ENCODE measurements at regions not wholly inside any gene's neighbourhood (a gene's known extent, or its start where the extent isn't known, plus 50 kb on each side); places are given as distances from the start of the nearest gene placed in this dataset.
"Not testable (repeated sequence)": the region's sequence is repeated elsewhere in the genome, so short reads cannot be mapped to it uniquely, and the experiment has no call there.

GRCh38 chr7:131683536-131684125 is 127.2 kb upstream of the PODXL start:
- Histone ChIP-seq H3K4me1 (ENCODE audit: control insufficient read depth in 1 of 2, insufficient read depth in 2 of 2, low read length in 2 of 2) (no peaks in the 10 kb centered on the region), H3K9me3 (ENCODE audit: control insufficient read depth in 1 of 2, low read length in 2 of 2) (no peaks in the 10 kb centered on the region), H3K27me3 (ENCODE audit: low read depth, low read length) (no peaks in the 10 kb centered on the region), H3K27ac (ENCODE audit: low read length) (no peak overlapping the region), H3K36me3 (ENCODE audit: control insufficient read depth in 1 of 2, insufficient read depth in 2 of 2, low read length in 2 of 2) (no peaks in the 10 kb centered on the region), H3K4me3 (ENCODE audit: low read depth in 1 of 2, low read length in 2 of 2) (no peak overlapping the region)

DNA sequence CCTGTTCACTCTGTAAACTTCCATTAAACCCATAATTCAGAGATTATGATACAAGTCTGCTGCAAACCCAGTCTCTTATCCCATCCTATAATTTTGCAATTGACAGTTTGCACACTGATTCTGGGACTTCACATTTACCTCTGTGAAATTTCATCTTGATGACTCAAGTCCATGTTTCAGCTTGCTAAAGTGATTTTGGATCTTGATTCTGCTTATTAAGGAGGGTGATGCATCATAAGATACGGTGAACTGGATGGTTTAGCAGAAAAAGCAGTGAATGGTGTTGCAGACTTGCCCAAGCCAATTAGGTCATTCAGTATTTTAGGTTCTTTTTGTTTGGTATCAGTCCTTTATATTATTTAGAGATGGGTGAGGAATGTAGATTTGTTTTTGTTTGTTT is 125.5 kb upstream of the PODXL start:
- H3K27me3 ChIP-seq (ENCODE audit: low read depth, low read length): no peaks in the 10 kb centered on the region
- H3K27ac ChIP-seq (ENCODE audit: low read length): no peak overlapping the region
- no peaks in the 10 kb centered on the region for H3K4me1 ChIP-seq (ENCODE audit: control insufficient read depth in 1 of 2, insufficient read depth in 2 of 2, low read length in 2 of 2)
- H3K9me3 ChIP-seq (ENCODE audit: control insufficient read depth in 1 of 2, low read length in 2 of 2): no peaks in the 10 kb centered on the region
- H3K4me3 ChIP-seq (ENCODE audit: low read depth in 1 of 2, low read length in 2 of 2): no peak overlapping the region
- no peaks in the 10 kb centered on the region for H3K36me3 ChIP-seq (ENCODE audit: control insufficient read depth in 1 of 2, insufficient read depth in 2 of 2, low read length in 2 of 2)

GRCh38 chr7:131679071-131679470 is 122.6 kb upstream of the PODXL start:
- not testable (repeated sequence) for H3K4me3 ChIP-seq (ENCODE audit: low read depth in 1 of 2, low read length in 2 of 2); H3K4me1 ChIP-seq (ENCODE audit: control insufficient read depth in 1 of 2, insufficient read depth in 2 of 2, low read length in 2 of 2)

DNA sequence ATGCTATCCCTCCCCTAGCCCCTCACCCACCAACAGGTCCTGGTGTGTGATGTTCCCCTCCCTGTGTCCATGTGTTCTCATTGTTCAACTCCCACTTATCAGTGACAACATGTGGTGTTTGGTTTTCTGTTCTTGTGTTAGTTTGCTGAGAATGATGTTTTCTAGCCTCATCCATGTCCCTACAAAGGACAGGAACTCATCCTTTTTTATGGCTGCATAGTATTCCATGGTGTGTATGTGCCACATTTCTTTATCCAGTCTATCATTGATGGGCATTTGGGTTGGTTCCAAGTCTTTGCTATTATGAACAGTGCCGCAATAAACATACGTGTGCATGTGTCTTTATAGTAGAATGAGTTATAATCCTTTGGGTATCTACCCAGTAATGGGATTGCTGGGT is 120.4 kb upstream of the PODXL start:
- H3K9me3 ChIP-seq (ENCODE audit: control insufficient read depth in 1 of 2, low read length in 2 of 2); H3K36me3 ChIP-seq (ENCODE audit: control insufficient read depth in 1 of 2, insufficient read depth in 2 of 2, low read length in 2 of 2); H3K4me3 ChIP-seq (ENCODE audit: low read depth in 1 of 2, low read length in 2 of 2); H3K27me3 ChIP-seq (ENCODE audit: low read depth, low read length); H3K4me1 ChIP-seq (ENCODE audit: control insufficient read depth in 1 of 2, insufficient read depth in 2 of 2, low read length in 2 of 2); H3K27ac ChIP-seq (ENCODE audit: low read length): not testable (repeated sequence)

More at GRCh38 chr7:131679071-131679470, 122.6 kb upstream of the PODXL start:
- not testable (repeated sequence) for H3K27ac ChIP-seq (ENCODE audit: low read length); H3K36me3 ChIP-seq (ENCODE audit: control insufficient read depth in 1 of 2, insufficient read depth in 2 of 2, low read length in 2 of 2); H3K27me3 ChIP-seq (ENCODE audit: low read depth, low read length); H3K9me3 ChIP-seq (ENCODE audit: control insufficient read depth in 1 of 2, low read length in 2 of 2)

DNA sequence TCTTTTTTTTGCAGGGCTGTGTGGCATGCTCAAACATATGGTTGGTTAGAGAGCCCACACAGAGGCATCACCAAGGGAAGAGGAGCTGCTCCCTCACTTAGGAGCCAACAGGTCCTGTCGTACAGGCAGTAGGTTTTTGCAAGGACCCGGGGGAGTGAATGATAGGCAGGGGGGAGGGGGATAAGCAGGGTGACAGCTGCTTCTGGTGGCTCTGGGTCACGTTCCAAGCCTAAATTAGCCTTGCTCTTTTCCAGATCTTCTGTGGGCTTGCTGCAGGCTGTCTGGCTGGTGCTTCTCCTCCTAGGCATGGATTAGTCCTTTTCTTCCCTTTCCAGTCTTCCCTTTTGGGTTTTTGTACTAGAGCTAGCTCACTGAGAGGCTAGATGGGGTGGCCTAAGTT is 117.7 kb upstream of the PODXL start:
- H3K27me3 ChIP-seq (ENCODE audit: low read depth, low read length): no peaks in the 10 kb centered on the region
- H3K9me3 ChIP-seq (ENCODE audit: control insufficient read depth in 1 of 2, low read length in 2 of 2): no peaks in the 10 kb centered on the region
- no peak overlapping the region for H3K27ac ChIP-seq (ENCODE audit: low read length)
- H3K4me1 ChIP-seq (ENCODE audit: control insufficient read depth in 1 of 2, insufficient read depth in 2 of 2, low read length in 2 of 2): no peaks in the 10 kb centered on the region
- H3K36me3 ChIP-seq (ENCODE audit: control insufficient read depth in 1 of 2, insufficient read depth in 2 of 2, low read length in 2 of 2): no peaks in the 10 kb centered on the region
- no peak overlapping the region for H3K4me3 ChIP-seq (ENCODE audit: low read depth in 1 of 2, low read length in 2 of 2)

GRCh38 chr7:131673576-131673975 is 117.1 kb upstream of the PODXL start:
- Histone ChIP-seq H3K27ac (ENCODE audit: low read length) (no peak overlapping the region), H3K4me3 (ENCODE audit: low read depth in 1 of 2, low read length in 2 of 2) (no peak overlapping the region), H3K9me3 (ENCODE audit: control insufficient read depth in 1 of 2, low read length in 2 of 2) (no peaks in the 10 kb centered on the region), H3K4me1 (ENCODE audit: control insufficient read depth in 1 of 2, insufficient read depth in 2 of 2, low read length in 2 of 2) (no peaks in the 10 kb centered on the region), H3K27me3 (ENCODE audit: low read depth, low read length) (no peaks in the 10 kb centered on the region), H3K36me3 (ENCODE audit: control insufficient read depth in 1 of 2, insufficient read depth in 2 of 2, low read length in 2 of 2) (no peaks in the 10 kb centered on the region)

- H3K27me3 ChIP-seq (ENCODE audit: low read depth, low read length): no peaks in the 10 kb centered on the region
- no peak overlapping the region for H3K4me3 ChIP-seq (ENCODE audit: low read depth in 1 of 2, low read length in 2 of 2)
- no peaks in the 10 kb centered on the region for H3K4me1 ChIP-seq (ENCODE audit: control insufficient read depth in 1 of 2, insufficient read depth in 2 of 2, low read length in 2 of 2)
- H3K9me3 ChIP-seq (ENCODE audit: control insufficient read depth in 1 of 2, low read length in 2 of 2): no peaks in the 10 kb centered on the region
- H3K27ac ChIP-seq (ENCODE audit: low read length): no peak overlapping the region
- no peaks in the 10 kb centered on the region for H3K36me3 ChIP-seq (ENCODE audit: control insufficient read depth in 1 of 2, insufficient read depth in 2 of 2, low read length in 2 of 2)
Observed at GRCh38 chr7:131670406-131670805, 114.0 kb upstream of the PODXL start.

- H3K36me3 ChIP-seq (ENCODE audit: control insufficient read depth in 1 of 2, insufficient read depth in 2 of 2, low read length in 2 of 2): no peaks in the 10 kb centered on the region
- H3K4me3 ChIP-seq (ENCODE audit: low read depth in 1 of 2, low read length in 2 of 2): no peak overlapping the region
- no peak overlapping the region for H3K27ac ChIP-seq (ENCODE audit: low read length)
- no peaks in the 10 kb centered on the region for H3K4me1 ChIP-seq (ENCODE audit: control insufficient read depth in 1 of 2, insufficient read depth in 2 of 2, low read length in 2 of 2)
- H3K9me3 ChIP-seq (ENCODE audit: control insufficient read depth in 1 of 2, low read length in 2 of 2): no peaks in the 10 kb centered on the region
- H3K27me3 ChIP-seq (ENCODE audit: low read depth, low read length): no peaks in the 10 kb centered on the region
Observed at GRCh38 chr7:131667699-131668098, 111.3 kb upstream of the PODXL start.

- Histone ChIP-seq H3K9me3 (ENCODE audit: control insufficient read depth in 1 of 2, low read length in 2 of 2) (no peaks in the 10 kb centered on the region), H3K4me3 (ENCODE audit: low read depth in 1 of 2, low read length in 2 of 2) (no peak overlapping the region), H3K27me3 (ENCODE audit: low read depth, low read length) (no peaks in the 10 kb centered on the region), H3K27ac (ENCODE audit: low read length) (no peak overlapping the region), H3K36me3 (ENCODE audit: control insufficient read depth in 1 of 2, insufficient read depth in 2 of 2, low read length in 2 of 2) (no peaks in the 10 kb centered on the region), H3K4me1 (ENCODE audit: control insufficient read depth in 1 of 2, insufficient read depth in 2 of 2, low read length in 2 of 2) (no peaks in the 10 kb centered on the region)
Observed at GRCh38 chr7:131665021-131665420, 108.6 kb upstream of the PODXL start.

- Histone ChIP-seq H3K9me3 (ENCODE audit: control insufficient read depth in 1 of 2, low read length in 2 of 2) (no peaks in the 10 kb centered on the region), H3K36me3 (ENCODE audit: control insufficient read depth in 1 of 2, insufficient read depth in 2 of 2, low read length in 2 of 2) (no peaks in the 10 kb centered on the region), H3K4me1 (ENCODE audit: control insufficient read depth in 1 of 2, insufficient read depth in 2 of 2, low read length in 2 of 2) (no peaks in the 10 kb centered on the region), H3K4me3 (ENCODE audit: low read depth in 1 of 2, low read length in 2 of 2) (no peak overlapping the region), H3K27me3 (ENCODE audit: low read depth, low read length) (no peaks in the 10 kb centered on the region), H3K27ac (ENCODE audit: low read length) (no peak overlapping the region)
Observed at GRCh38 chr7:131664570-131664969, 108.1 kb upstream of the PODXL start.

- not testable (repeated sequence) for H3K4me3 ChIP-seq (ENCODE audit: low read depth in 1 of 2, low read length in 2 of 2); H3K4me1 ChIP-seq (ENCODE audit: control insufficient read depth in 1 of 2, insufficient read depth in 2 of 2, low read length in 2 of 2); H3K27me3 ChIP-seq (ENCODE audit: low read depth, low read length); H3K36me3 ChIP-seq (ENCODE audit: control insufficient read depth in 1 of 2, insufficient read depth in 2 of 2, low read length in 2 of 2); H3K27ac ChIP-seq (ENCODE audit: low read length); H3K9me3 ChIP-seq (ENCODE audit: control insufficient read depth in 1 of 2, low read length in 2 of 2)
Observed at GRCh38 chr7:131662301-131662873, 106.0 kb upstream of the PODXL start.

- no peaks in the 10 kb centered on the region for H3K27me3 ChIP-seq (ENCODE audit: low read depth, low read length)
- H3K4me1 ChIP-seq (ENCODE audit: control insufficient read depth in 1 of 2, insufficient read depth in 2 of 2, low read length in 2 of 2): no peaks in the 10 kb centered on the region
- H3K9me3 ChIP-seq (ENCODE audit: control insufficient read depth in 1 of 2, low read length in 2 of 2): no peaks in the 10 kb centered on the region
- H3K27ac ChIP-seq (ENCODE audit: low read length): no peak overlapping the region
- H3K36me3 ChIP-seq (ENCODE audit: control insufficient read depth in 1 of 2, insufficient read depth in 2 of 2, low read length in 2 of 2): no peaks in the 10 kb centered on the region
- H3K4me3 ChIP-seq (ENCODE audit: low read depth in 1 of 2, low read length in 2 of 2): no peak overlapping the region
Observed at GRCh38 chr7:131657881-131658280, 101.5 kb upstream of the PODXL start.
